ELR (cell line): ENCODE measurements at regions not wholly inside any gene's neighbourhood (a gene's known extent, or its start where the extent isn't known, plus 50 kb on each side); places are given as distances from the start of the nearest gene placed in this dataset.
A peak's percentile ranks its signal among the peaks of the same experiment; 100 is the strongest.
"Not testable (repeated sequence)": the region's sequence is repeated elsewhere in the genome, so short reads cannot be mapped to it uniquely, and the experiment has no call there.

ENCODE experiments used
- DNase-seq: peaks from one replicate; pipeline ENCODE4 v3.0.0-alpha.2; 2015; ENCODE audit warnings: low read depth

DNA sequence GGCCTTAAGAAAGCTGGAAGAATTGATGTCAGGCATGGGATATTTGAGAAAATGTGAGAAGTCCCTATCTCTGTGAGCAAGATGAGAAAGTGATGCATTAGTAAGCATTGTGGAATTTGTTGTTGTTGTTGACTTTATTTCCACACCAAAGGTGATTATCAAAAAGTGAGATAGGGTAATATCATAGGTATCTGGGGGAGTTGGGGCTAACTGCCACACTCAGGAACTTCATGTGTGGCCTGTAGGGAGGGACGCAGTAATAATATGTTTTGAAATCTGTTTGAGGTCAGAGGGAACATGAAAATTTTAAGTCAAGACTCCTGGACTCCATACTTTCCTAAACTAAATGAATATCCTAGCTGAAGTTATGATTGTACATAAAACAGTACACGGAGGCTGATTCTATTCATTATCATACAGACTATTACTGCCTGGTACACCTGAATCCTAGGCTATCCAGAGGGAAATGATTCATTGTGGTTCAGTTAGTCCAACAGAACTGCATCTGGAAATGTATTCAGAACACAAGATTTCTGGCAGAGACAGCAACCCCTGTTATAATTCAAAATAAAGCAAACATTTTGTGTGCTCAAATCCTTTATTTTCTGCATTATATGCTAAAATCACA is 304.8 kb downstream of the CPS1 start:
- DNase-seq = peak; percentile 18

DNA sequence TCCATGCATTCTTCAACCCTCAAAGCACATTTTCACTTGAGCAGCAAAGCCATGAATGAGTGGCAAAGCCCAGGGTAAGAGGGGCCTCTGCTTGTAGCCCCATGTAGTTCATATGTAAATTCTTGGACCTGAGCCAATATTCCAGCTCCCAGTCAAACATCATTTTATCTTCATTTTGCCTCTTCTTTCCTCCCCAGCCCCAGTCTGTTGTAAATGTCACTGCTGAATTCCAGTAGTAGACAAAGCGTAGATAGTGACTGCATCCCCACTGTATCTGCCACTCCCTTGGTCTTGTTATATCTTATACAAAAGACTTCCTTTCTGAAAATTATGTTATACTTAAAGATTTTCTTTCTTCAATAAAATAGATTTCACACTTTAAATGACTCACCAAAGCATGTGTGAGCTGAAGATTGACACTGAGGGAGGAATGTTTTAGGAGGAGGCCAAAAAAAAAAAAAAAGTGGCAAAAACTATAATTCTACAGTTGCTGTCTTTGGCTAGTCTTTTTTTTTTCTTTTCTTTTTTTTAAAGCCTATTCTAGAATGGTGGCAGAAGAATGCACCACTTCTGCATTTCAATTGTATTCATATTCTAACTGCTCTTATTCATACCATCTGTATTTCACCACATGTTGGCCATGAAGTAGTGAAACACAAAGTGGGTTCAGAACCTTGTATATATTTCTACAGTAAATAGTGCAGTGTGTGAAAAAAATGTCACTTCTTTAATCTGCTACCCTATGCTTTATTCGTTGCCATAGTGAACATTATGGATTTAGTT is 306.1 kb downstream of the CPS1 start:
- no peak for DNase-seq

DNA sequence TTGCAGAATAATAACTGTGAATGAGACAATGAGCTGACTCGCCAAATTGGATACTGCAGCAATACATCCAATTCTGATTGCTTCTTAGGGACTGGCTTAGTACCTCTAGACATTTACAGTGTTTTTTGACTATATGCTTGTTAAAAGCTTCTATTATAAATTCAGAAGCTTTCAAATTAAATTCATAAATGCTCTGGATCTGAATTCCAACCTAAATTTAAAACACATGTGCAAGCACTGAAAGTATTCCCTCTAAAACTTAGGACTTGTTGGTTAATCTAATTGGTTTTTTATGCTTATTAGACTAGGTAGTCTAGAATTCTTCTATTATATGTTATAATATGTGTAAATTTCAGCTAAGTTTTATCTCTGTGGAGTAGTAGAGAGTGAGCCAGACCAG is 306.9 kb downstream of the CPS1 start:
- DNase-seq = no peak

DNA sequence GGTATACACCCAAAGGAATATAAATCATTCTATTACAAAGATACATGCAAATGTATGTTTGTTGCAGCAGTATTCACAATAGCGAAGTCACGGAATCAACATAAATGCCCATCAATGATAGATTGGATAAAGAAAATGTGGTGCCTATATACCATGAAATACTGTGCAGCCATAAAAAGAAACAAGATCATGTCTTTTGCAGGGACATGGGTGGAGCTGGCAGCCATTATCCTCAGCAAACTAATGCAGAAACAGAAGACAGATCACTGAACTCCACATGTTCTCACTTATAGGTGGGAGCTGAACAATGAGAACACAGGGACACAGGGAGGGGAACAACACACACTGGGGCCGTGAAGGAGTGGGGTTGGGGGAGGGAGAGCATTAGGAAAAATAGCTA is 315.2 kb downstream of the CPS1 start:
- DNase-seq = not testable (repeated sequence)

DNA sequence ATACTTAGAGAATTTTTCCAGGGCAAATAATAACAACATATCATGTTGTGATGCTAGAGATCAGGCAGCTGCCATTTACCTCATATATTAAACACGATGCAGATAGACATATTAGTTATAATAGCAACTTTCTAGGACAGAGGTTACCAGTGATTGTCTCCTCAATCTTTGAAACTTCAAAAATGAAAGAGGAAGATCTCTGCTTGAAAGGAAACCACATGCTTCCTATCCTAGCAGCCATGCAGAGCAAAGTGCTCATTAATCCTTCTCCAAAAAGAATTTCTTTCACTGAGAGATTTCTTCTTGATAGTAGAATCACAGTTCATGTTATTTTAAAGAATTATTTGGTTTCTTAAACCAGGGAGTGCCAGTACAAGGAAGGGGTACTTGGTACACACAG is 317.2 kb downstream of the CPS1 start:
- DNase-seq = no peak

DNA sequence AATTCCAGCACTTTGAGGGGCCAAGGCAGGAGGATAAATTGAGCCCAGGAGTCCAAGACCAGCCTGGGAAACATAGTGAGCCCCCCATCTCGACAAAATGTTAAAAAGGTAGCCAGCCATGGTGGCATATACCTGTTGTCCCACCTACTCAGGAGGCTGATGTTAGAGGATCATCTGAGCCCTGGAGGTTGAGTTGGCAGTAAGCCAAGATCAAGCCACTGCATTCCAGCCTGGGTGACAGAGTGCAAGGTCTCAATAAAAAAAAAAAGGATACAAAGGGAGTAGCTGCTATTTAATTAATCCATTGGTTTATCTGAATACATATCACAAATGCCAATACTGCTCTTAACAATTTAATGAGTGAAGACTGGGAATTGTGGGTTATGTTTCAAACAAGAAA is 327.8 kb downstream of the CPS1 start:
- DNase-seq = no peak

DNA sequence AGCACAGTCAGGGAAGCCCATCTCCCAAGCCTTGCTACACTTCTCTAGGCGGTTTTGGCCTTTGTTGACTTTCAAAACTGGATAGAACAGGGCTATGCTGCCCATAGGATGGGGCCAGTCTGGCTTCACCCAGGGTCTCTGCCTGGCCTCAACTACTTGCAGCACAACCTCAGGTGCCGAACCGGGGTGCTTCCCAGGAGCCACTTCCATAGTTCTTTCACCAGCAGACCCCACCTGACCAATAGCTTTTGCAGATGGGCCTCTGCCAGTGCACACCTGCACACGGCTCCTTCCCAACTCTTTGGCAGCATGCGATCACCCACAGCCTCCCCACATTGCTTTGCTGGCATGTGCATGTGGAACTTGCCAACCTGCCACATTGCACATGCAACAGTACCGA is 331.6 kb downstream of the CPS1 start:
- DNase-seq = no peak

DNA sequence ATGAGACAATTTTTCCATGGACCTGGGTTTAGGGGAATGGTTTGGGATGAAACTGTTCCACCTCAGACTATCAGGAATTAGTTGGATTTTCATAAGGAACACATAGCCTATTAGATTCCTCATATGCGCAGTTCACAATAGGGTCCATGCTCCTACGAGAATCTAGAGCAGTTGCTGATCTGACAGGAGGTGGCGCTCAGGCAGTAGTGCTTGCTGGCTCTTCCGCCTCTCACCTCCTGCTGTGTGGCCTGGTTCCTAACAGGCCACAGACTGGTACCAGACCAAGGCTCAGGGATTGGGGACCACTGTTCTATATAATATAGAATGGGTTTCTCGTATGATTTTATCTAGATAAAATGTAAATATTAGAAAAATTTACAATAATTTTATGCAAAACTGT is 338.7 kb downstream of the CPS1 start:
- DNase-seq = peak; percentile 15

DNA sequence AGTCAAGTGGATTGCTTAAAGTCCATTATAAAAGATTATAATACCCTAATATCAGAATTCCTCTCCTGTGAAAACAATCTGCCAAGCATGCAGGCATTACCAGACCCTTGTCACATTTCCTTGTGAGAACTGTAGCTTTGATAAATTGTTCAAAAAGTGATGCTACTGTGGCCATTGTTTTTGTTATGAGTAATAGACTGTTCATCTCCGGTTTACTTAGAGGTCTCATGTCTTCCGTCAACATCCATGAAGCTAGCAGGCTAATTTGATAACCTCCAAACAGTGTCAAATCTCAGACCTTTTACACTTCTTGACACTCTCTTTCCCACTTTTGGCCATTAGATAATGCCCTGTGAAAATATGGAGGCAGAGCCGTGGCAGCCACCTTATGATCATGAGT is 342.7 kb downstream of the CPS1 start:
- DNase-seq = peak; percentile 72

DNA sequence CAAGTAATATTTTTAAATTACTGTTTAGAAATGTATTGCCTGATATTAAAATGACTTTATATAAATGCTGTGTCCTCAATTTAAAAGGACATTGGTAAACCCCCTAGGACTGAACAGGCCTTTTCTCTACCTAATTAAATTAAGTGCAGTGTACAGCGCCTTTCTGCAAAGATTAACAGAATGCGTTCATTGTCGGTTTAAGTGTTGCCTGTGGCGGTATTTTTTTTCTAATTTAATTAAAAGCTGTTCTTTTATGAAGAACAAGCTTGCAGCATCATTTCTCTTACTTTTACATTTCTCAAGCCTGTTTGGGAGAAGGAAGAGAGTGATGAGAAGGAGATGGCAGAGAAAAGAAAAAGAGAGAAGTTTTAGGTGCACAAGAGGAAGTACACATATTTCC is 344.9 kb downstream of the CPS1 start:
- no peak for DNase-seq

DNA sequence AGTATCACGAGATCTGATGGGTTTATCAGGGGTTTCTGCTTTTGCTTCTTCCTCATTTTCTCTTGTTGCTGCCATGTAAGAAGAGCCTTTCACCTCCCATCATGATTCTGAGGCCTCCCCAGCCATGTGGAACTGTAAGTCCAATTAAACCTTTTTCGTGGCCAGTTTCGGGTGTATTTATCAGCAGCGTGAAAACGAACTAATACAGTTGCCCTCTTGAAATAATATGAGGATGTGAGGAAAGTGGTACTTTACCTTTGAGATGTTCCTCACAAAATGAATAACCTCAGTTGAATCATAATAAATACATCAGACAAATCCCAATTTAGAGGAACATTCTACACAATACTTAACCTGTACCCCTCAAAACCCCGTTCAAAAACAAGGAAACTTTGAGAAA is 356.4 kb downstream of the CPS1 start:
- no peak for DNase-seq

DNA sequence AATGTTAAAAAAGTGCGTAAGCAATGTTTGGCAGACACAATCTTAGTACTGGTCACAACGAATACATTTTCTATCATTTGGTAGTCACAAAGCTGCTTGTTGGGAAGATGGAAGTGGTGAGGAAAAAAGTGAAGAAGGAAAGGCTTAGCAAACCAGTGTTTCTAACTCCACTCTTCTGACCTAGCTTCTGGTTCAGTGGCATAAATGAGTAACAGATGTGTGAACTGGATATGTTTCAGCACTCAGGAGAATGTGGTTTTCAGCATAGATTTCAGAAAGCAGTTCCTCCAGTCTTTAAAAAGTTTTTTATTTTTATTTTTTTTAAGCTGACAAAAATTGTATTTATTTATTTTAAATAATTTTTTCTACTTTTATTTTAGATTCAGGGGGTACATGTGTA is 357.1 kb downstream of the CPS1 start:
- no peak for DNase-seq

DNA sequence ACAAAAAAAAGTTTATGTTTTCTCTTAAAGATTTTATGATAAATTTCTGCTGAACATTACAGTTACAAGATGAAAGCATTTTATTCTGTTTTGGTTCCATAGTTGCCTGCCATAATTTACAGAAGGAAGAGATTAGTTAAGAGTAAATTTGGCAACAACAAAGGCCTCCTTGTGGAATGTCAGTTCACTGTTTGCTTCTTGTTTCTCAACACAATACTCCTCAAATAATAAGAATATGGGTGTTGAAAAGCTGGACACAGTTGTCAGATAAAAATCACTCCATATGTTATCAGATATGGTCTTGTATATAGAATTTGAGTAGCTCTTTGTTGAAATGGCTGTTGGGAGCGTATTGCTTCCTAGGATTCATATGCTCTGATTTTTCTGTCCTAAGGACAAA is 359.5 kb downstream of the CPS1 start:
- no peak for DNase-seq

DNA sequence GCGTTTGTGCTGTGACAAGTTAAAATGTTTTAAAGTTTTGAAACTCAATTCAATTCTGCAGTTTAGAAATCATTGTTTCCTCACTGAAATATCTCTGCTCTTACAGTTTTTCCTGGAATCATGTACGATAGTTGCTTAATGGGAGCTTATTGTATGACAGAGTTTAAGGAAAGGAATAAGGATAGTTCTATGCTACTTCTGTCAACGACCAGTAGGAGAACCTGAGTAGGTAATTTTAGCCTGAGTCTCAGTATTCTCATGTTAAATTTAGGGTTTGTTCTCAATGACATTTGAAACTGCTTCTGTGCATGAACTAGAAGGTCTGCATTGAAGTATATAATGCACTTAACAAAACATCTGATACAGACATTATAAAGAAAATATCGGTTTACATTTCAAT is 361.1 kb downstream of the CPS1 start:
- DNase-seq = no peak

DNA sequence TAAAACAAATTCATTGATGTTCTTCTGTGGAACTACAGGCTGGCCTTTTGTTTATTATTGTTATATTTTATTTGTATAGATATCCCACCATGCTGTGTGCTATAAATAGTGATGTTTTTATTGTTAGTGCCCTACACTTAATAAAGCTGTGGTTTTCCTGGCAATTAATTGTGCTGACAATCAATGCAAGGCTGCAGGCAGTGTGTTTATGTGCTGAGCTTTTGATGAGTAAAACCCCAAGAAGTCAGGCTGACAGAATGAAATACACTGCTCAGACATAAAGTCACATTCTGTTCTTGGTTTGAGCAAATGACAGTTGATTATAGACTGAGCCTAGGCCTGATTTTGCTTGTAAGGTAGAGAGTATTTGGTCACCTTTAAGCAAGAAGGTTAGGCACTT is 362.7 kb downstream of the CPS1 start:
- DNase-seq = no peak

DNA sequence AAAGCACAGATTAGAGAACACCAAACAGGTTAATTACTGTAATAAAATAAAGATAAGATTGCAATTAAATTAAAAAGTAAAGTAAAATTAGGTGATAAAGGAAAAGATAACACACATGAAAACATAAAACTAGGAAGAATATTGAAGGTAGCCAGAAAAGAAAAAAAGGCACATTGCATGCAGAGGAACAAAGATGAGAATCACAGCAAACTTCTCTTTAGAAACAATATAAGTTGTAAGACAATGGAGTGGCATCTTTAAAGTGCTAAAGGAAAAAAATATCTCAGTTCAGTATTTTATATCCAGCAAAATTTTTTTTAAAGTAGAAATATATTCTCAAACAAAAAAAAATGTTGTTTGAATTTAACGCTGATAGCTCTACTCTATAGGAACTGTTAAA is 366.0 kb downstream of the CPS1 start:
- DNase-seq = no peak

DNA sequence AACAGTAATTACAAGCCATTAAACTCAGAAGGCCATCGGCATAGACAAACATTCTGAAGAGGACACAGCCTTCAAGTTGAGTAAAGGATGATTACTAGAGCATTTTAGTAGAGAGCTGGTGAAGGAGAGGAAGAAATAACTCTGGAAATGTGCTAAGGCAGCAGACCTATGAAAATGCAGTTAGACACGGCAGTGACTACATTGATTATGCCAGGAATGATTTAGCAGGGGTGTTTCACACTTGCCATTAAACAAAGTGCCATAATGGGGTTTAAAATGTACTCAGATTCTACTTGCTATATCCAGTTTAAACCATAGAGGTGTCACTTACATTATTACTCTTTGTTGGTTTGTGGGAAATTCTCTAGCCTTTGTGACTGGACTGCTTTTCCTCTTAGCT is 372.3 kb downstream of the CPS1 start:
- no peak for DNase-seq

DNA sequence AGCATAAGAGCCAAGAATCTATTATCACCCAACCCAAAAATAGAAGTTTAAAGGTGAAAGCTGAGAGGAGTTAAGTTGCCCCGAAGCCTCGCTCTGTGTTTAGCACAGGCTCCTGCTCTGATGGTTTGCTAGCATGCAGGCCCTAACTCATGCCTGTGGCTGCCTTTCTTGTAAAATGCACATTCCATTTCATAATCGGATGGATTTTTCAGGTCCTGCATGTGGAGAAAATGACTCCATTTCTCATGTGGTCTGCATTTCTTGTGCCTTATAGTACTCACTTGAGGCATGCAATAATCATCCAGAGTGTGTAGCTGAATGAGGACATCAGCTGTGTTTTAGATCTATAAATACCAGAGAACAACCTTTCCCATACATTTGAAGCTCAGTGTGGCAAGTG is 381.8 kb downstream of the CPS1 start:
- DNase-seq = peak; percentile 21

DNA sequence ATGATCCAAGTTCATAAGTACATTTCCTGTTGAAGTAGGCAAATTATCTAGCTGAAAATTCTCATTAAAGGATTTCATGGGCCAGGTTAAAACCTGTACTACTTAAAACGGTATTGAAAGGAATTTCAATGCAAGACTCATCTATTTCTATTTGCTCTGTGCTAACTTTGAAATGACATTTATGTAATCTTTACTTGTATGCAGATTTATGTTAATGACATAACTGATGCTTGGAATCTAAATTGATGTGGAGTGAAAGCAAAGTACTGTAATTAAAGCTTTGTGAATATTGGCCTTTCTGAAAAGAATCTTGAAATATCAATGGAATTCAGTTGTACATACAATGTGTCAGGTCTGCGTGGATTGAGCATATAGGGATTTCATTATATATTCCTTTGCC is 390.0 kb downstream of the CPS1 start:
- no peak for DNase-seq

DNA sequence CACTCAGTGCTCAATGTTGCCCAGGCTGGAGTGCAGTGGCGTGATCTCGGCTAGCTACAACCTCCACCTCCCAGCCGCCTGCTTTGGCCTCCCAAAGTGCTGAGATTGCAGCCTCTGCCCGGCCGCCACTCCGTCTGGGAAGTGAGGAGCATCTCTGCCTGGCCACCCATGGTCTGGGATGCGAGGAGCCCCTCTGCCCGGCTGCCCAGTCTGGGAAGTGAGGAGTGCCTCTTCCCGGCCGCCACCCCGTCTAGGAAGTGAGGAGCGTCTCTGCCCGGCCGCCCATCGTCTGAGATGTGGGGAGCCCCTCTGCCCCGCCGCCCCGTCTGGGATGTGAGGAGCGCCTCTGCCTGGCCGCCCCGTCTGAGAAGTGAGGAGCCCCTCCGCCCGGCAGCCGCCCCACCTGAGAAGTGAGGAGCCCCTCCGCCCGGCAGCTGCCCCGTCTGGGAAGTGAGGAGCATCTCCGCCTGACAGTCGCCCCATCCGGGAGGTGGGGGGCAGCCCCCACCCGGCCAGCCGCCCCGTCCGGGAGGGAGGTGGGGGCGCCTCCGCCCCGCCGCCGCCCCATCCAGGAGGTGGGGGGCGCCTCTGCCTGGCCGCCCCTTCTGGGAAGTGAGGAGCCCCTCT is 394.1 kb downstream of the CPS1 start:
- not testable (repeated sequence) for DNase-seq

DNA sequence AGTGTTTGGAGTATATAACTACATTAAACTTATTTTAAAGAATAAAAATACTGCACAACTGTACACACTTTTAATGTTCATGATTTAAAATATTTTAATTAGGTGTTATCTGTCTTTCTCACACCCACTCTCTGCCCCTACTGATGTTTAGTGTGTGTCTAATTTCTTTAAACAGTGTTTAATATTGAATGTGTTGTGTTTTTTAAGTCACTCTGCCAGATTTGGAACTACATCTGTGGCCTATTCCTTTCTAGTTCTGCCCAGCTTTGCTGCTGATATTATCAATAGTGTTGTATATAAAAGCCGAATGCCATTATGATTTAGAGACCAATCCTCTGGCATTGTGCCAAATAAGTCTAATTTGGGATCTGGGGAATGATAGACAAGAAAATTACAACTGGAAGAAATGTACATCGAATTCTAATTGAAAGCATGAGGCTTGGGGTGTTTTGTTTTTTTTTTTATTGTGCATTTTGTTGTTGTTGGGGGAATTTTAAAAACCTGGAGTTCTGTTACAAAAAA is 398.0 kb downstream of the CPS1 start:
- DNase-seq = no peak

DNA sequence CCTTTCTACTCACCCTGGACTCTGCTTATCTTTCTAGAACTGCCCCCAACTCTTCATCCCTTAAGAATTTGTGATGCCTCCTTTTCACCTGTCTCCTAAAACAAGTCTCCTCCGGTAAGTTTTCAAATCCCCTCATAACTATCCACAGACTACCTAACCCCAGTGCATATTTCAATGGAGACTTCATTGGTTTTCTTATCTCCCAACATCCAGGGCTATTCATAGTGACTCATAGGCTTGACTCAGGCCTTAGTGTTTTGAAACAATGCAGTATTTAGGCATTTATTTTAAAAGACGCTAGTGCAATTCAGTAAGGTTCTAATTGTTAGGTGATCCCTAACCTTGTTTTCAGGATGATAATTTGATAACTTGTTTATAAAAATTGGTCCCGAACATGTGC is 399.2 kb downstream of the CPS1 start:
- DNase-seq = peak; percentile 89

DNA sequence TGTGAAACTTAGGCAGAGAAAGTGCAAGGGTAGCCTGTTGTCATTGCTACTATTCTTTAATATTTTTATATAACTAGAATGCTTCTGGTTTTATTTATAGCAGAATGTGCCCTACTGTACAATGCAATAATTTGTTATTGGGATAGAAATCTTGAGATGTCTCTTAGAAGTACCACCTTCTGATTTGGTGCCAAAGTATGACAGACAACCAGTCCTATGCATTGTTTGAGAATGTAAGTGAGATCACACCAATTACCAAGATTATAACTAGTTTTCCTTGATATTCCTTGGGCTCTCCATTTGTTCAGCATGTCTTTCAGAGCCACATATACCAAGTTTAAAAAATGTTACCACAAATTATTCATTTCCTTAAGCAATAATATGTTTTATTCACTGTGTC is 399.7 kb downstream of the CPS1 start:
- DNase-seq = peak; percentile 41
